ENCODE measurements at regions not wholly inside any gene's neighbourhood (a gene's known extent, or its start where the extent isn't known, plus 50 kb on each side); places are given as distances from the start of the nearest gene placed in this dataset.

DNA sequence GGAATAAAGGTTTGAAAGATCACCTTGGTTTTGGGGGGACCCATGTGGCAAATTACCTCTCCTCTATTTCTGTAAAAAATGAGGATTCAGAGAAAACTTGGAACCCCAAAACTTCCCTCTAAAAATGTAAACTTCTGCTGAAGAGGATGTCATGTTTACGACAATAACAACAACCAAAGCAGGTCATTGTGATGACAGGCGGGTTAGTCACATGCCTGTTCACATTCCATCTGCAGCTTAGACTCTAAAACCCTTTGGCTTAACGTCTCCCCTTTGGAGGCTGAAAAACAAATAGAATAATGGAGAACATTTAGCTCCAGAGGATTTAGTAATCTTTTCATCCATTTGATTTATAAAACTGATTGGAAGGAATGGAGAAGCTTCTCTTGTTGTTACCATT, 75.0 kb upstream of the FAM9C start:
- Mint-ChIP-seq H3K27ac (no peak overlapping the region), H3K36me3 (peaks cover 27% of the 10 kb centered on the region), H3K4me3 (no peak overlapping the region), H3K27me3 (ENCODE audit: low read depth) (peaks cover 4% of the 10 kb centered on the region), H3K4me1 (peaks cover 28% of the 10 kb centered on the region), H3K9me3 (peaks cover 21% of the 10 kb centered on the region)
- no peak for DNase-seq (ENCODE audit: low spot score)
- TF ChIP-seq TEAD1 (CRISPR knock-in tag; IDR thresholded peaks at IDR 0.05) (no peak), FOXP1 (CRISPR knock-in tag; IDR thresholded peaks at IDR 0.05; ENCODE audit: borderline replicate concordance) (no peak), ZNF219 (CRISPR knock-in tag; IDR thresholded peaks at IDR 0.05; ENCODE audit: borderline replicate concordance) (no peak), JAZF1 (CRISPR knock-in tag; IDR thresholded peaks at IDR 0.05) (no peak), ETV6 (CRISPR knock-in tag; IDR thresholded peaks at IDR 0.05) (no peak), EMX1 (CRISPR knock-in tag; IDR thresholded peaks at IDR 0.05) (no peak), CREM (CRISPR knock-in tag; IDR thresholded peaks at IDR 0.05) (no peak), PRRX2 (CRISPR knock-in tag; IDR thresholded peaks at IDR 0.05) (no peak)
- TF ChIP-seq, protein P1, sequence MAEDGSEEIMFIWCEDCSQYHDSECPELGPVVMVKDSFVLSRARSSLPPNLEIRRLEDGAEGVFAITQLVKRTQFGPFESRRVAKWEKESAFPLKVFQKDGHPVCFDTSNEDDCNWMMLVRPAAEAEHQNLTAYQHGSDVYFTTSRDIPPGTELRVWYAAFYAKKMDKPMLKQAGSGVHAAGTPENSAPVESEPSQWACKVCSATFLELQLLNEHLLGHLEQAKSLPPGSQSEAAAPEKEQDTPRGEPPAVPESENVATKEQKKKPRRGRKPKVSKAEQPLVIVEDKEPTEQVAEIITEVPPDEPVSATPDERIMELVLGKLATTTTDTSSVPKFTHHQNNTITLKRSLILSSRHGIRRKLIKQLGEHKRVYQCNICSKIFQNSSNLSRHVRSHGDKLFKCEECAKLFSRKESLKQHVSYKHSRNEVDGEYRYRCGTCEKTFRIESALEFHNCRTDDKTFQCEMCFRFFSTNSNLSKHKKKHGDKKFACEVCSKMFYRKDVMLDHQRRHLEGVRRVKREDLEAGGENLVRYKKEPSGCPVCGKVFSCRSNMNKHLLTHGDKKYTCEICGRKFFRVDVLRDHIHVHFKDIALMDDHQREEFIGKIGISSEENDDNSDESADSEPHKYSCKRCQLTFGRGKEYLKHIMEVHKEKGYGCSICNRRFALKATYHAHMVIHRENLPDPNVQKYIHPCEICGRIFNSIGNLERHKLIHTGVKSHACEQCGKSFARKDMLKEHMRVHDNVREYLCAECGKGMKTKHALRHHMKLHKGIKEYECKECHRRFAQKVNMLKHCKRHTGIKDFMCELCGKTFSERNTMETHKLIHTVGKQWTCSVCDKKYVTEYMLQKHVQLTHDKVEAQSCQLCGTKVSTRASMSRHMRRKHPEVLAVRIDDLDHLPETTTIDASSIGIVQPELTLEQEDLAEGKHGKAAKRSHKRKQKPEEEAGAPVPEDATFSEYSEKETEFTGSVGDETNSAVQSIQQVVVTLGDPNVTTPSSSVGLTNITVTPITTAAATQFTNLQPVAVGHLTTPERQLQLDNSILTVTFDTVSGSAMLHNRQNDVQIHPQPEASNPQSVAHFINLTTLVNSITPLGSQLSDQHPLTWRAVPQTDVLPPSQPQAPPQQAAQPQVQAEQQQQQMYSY (CRISPR knock-in tag; IDR thresholded peaks at IDR 0.05) = no peak
- TF ChIP-seq, protein P2, sequence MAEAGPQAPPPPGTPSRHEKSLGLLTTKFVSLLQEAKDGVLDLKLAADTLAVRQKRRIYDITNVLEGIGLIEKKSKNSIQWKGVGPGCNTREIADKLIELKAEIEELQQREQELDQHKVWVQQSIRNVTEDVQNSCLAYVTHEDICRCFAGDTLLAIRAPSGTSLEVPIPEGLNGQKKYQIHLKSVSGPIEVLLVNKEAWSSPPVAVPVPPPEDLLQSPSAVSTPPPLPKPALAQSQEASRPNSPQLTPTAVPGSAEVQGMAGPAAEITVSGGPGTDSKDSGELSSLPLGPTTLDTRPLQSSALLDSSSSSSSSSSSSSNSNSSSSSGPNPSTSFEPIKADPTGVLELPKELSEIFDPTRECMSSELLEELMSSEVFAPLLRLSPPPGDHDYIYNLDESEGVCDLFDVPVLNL (CRISPR knock-in tag; IDR thresholded peaks at IDR 0.05; ENCODE audit: borderline replicate concordance, low read depth) = no peak
- TF ChIP-seq, protein P3, sequence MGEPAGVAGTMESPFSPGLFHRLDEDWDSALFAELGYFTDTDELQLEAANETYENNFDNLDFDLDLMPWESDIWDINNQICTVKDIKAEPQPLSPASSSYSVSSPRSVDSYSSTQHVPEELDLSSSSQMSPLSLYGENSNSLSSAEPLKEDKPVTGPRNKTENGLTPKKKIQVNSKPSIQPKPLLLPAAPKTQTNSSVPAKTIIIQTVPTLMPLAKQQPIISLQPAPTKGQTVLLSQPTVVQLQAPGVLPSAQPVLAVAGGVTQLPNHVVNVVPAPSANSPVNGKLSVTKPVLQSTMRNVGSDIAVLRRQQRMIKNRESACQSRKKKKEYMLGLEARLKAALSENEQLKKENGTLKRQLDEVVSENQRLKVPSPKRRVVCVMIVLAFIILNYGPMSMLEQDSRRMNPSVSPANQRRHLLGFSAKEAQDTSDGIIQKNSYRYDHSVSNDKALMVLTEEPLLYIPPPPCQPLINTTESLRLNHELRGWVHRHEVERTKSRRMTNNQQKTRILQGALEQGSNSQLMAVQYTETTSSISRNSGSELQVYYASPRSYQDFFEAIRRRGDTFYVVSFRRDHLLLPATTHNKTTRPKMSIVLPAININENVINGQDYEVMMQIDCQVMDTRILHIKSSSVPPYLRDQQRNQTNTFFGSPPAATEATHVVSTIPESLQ (CRISPR knock-in tag; IDR thresholded peaks at IDR 0.05) = no peak
- TF ChIP-seq, protein P4, sequence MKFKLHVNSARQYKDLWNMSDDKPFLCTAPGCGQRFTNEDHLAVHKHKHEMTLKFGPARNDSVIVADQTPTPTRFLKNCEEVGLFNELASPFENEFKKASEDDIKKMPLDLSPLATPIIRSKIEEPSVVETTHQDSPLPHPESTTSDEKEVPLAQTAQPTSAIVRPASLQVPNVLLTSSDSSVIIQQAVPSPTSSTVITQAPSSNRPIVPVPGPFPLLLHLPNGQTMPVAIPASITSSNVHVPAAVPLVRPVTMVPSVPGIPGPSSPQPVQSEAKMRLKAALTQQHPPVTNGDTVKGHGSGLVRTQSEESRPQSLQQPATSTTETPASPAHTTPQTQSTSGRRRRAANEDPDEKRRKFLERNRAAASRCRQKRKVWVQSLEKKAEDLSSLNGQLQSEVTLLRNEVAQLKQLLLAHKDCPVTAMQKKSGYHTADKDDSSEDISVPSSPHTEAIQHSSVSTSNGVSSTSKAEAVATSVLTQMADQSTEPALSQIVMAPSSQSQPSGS (CRISPR knock-in tag; IDR thresholded peaks at IDR 0.05; ENCODE audit: borderline replicate concordance, low read depth) = no peak
- TF ChIP-seq, protein P5, sequence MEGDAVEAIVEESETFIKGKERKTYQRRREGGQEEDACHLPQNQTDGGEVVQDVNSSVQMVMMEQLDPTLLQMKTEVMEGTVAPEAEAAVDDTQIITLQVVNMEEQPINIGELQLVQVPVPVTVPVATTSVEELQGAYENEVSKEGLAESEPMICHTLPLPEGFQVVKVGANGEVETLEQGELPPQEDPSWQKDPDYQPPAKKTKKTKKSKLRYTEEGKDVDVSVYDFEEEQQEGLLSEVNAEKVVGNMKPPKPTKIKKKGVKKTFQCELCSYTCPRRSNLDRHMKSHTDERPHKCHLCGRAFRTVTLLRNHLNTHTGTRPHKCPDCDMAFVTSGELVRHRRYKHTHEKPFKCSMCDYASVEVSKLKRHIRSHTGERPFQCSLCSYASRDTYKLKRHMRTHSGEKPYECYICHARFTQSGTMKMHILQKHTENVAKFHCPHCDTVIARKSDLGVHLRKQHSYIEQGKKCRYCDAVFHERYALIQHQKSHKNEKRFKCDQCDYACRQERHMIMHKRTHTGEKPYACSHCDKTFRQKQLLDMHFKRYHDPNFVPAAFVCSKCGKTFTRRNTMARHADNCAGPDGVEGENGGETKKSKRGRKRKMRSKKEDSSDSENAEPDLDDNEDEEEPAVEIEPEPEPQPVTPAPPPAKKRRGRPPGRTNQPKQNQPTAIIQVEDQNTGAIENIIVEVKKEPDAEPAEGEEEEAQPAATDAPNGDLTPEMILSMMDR (IDR thresholded peaks at IDR 0.05) = no peak
- ChIA-PET POLR2A (no interaction called here), CTCF (interaction anchor here (0.8 kb wide), 1 partner anchor 173 kb away, joined by 3 read pairs; no protein-coding TSS in a partner anchor)
- ATAC-seq = no peak

DNA sequence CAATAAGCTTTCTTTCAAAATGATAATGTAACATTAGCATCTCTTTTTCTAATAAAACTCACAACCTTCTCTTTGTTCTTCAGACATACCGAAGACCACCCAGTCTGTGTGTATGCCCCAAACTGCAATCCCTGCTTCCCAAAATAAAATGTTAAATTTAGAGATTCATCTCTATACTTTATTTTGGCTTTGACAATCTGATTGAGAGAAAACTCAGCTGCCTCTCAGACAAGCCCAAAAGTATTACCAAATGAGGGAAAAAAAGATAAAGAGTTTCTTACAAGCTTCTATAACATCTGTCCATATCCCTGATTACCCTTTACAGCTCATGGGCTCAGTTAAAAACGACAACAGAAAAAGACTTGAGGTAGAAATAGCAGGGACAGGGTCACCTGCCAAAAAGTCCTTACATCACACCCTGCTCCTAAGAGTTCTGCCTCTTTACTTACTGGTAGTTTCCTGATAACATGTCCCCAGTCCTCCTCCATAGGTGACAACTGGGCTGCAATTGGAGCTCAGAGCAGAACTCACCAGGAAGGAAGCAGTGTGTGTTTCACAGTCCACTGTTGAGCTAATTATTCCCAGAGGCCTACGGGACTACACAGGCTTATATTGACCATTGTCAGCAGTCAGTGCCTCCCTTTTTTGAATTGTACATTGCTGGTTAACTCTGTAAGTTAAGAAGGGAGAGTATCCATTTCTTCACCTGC, 70.9 kb upstream of the FAM9C start:
- Mint-ChIP-seq H3K4me1 (peaks cover 14% of the 10 kb centered on the region; the same call in 1 of the 2 replicates), H3K36me3 (peaks cover 30% of the 10 kb centered on the region), H3K4me3 (no peak overlapping the region), H3K27me3 (ENCODE audit: low read depth) (peaks cover 4% of the 10 kb centered on the region), H3K9me3 (peaks cover 25% of the 10 kb centered on the region), H3K27ac (no peak overlapping the region)
- no peak for DNase-seq (ENCODE audit: low spot score)
- ChIA-PET CTCF (no interaction called here), POLR2A (no interaction called here)
- ATAC-seq = no peak
- TF ChIP-seq JUN (CRISPR knock-in tag; IDR thresholded peaks at IDR 0.05) = no peak
- TF ChIP-seq, protein P6, sequence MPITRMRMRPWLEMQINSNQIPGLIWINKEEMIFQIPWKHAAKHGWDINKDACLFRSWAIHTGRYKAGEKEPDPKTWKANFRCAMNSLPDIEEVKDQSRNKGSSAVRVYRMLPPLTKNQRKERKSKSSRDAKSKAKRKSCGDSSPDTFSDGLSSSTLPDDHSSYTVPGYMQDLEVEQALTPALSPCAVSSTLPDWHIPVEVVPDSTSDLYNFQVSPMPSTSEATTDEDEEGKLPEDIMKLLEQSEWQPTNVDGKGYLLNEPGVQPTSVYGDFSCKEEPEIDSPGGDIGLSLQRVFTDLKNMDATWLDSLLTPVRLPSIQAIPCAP (CRISPR knock-in tag; IDR thresholded peaks at IDR 0.05) = no peak
- TF ChIP-seq, protein P2 (CRISPR knock-in tag; IDR thresholded peaks at IDR 0.05; ENCODE audit: borderline replicate concordance, low read depth) = no peak
- no peak for TF ChIP-seq RELA (CRISPR knock-in tag; IDR thresholded peaks at IDR 0.05; ENCODE audit: borderline replicate concordance)
- TF ChIP-seq, protein P7, sequence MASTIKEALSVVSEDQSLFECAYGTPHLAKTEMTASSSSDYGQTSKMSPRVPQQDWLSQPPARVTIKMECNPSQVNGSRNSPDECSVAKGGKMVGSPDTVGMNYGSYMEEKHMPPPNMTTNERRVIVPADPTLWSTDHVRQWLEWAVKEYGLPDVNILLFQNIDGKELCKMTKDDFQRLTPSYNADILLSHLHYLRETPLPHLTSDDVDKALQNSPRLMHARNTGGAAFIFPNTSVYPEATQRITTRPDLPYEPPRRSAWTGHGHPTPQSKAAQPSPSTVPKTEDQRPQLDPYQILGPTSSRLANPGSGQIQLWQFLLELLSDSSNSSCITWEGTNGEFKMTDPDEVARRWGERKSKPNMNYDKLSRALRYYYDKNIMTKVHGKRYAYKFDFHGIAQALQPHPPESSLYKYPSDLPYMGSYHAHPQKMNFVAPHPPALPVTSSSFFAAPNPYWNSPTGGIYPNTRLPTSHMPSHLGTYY (CRISPR knock-in tag; IDR thresholded peaks at IDR 0.05) = no peak
- TF ChIP-seq, protein P8, sequence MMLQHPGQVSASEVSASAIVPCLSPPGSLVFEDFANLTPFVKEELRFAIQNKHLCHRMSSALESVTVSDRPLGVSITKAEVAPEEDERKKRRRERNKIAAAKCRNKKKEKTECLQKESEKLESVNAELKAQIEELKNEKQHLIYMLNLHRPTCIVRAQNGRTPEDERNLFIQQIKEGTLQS (CRISPR knock-in tag; conservative IDR thresholded peaks at IDR 0.05) = no peak

Data from WTC11 (cell line).